Activated CD8-positive, alpha-beta T cell treated with anti-CD3 and anti-CD28 coated beads for 36 hours (primary cell): ENCODE measurements at regions not wholly inside any gene's neighbourhood (a gene's known extent, or its start where the extent isn't known, plus 50 kb on each side); places are given as distances from the start of the nearest gene placed in this dataset.

Source experiments
- ATAC-seq: fragments of 200-7000 bp; cut with Tn5 transposase; one replicate; pipeline ENCODE4 v1.10.0; 2021; ENCODE audit warnings: mild to moderate bottlenecking, moderate library complexity
- CTCF ChIA-PET: fragments of 350-600 bp; sonication (Branson Sonifier 250); formaldehyde crosslinking; loops from one replicate; lab custom pipeline; 2021; ENCODE audit warnings: antibody characterized with exemption; lab: Charles Lee
- POLR2A ChIA-PET: fragments of 350-600 bp; sonication (Branson Sonifier 250); formaldehyde crosslinking; loops from one replicate; lab custom pipeline; 2021; ENCODE audit warnings: antibody characterized with exemption; lab: Charles Lee
- DNase-seq: peaks from one replicate; pipeline ENCODE4 v3.0.0-alpha.2; 2020
- H3K27ac Mint-ChIP-seq: one replicate; pipeline ENCODE4 v1.8.0; 2021; ENCODE audit warnings: mild to moderate bottlenecking, mixed read lengths
- H3K27me3 Mint-ChIP-seq: one replicate; pipeline ENCODE4 v1.8.0; 2021; ENCODE audit warnings: mixed read lengths
- H3K36me3 Mint-ChIP-seq: one replicate; pipeline ENCODE4 v1.8.0; 2021; ENCODE audit warnings: low read depth, mixed read lengths
- H3K4me1 Mint-ChIP-seq: one replicate; pipeline ENCODE4 v1.8.0; 2021; ENCODE audit warnings: low read depth, mixed read lengths
- H3K4me3 Mint-ChIP-seq: one replicate; pipeline ENCODE4 v1.8.0; 2021; ENCODE audit warnings: mild to moderate bottlenecking, moderate library complexity, mixed read lengths
- H3K9me3 Mint-ChIP-seq: one replicate; pipeline ENCODE4 v1.8.0; 2021; ENCODE audit warnings: mixed read lengths
- CTCF ChIP-seq: fragments of 200-600 bp; IDR thresholded peaks from one replicate; pipeline ENCODE4 v1.8.0; 2022; ENCODE audit warnings: antibody characterized with exemption, mild to moderate bottlenecking
- intact Hi-C: fragments of 100-400 bp; cut with micrococcal nuclease; formaldehyde crosslinking; loops from one replicate; pipeline ENCODE4 v1.10.0; 2022

- Mint-ChIP-seq H3K4me1 (no peaks in the 10 kb centered on the region), H3K36me3 (no peaks in the 10 kb centered on the region), H3K9me3 (no peaks in the 10 kb centered on the region), H3K27ac (no peak overlapping the region), H3K27me3 (peaks cover 2% of the 10 kb centered on the region), H3K4me3 (no peak overlapping the region)
- intact Hi-C loops = no loop called here
- CTCF ChIA-PET = no interaction called here
- POLR2A ChIA-PET = no interaction called here
- ATAC-seq (no peak), DNase-seq (no peak)
- no peak for TF ChIP-seq CTCF
These were observed 257.0 kb upstream of the C11orf87 start for GRCh38 chr11:109165035-109165434.

GRCh38 chr11:109166441-109166840, 255.5 kb upstream of the C11orf87 start:
- peaks cover 2% of the 10 kb centered on the region for H3K27me3 Mint-ChIP-seq
- H3K36me3 Mint-ChIP-seq = no peaks in the 10 kb centered on the region
- no peak for DNase-seq
- no peak overlapping the region for H3K4me3 Mint-ChIP-seq
- intact Hi-C loops = no loop called here
- POLR2A ChIA-PET = no interaction called here
- ATAC-seq = no peak
- CTCF ChIA-PET = no interaction called here
- H3K27ac Mint-ChIP-seq = no peak overlapping the region
- H3K9me3 Mint-ChIP-seq = no peaks in the 10 kb centered on the region
- no peak for TF ChIP-seq CTCF
- H3K4me1 Mint-ChIP-seq = no peaks in the 10 kb centered on the region

- CTCF ChIA-PET = no interaction called here
- no peak for DNase-seq
- Mint-ChIP-seq H3K4me3 (no peak overlapping the region), H3K4me1 (no peaks in the 10 kb centered on the region), H3K9me3 (no peaks in the 10 kb centered on the region), H3K27ac (no peak overlapping the region), H3K27me3 (peaks cover 2% of the 10 kb centered on the region), H3K36me3 (no peaks in the 10 kb centered on the region)
- intact Hi-C loops = no loop called here
- POLR2A ChIA-PET = no interaction called here
- no peak for ATAC-seq
- no peak for TF ChIP-seq CTCF
These were observed 248.5 kb upstream of the C11orf87 start for GRCh38 chr11:109173504-109173903.

GRCh38 chr11:109184376-109184775, 237.6 kb upstream of the C11orf87 start:
- DNase-seq (no peak), ATAC-seq (no peak)
- CTCF ChIA-PET = no interaction called here
- Mint-ChIP-seq H3K9me3 (peaks cover 4% of the 10 kb centered on the region), H3K4me3 (no peak overlapping the region), H3K27me3 (no peaks in the 10 kb centered on the region), H3K36me3 (no peaks in the 10 kb centered on the region), H3K27ac (no peak overlapping the region), H3K4me1 (no peaks in the 10 kb centered on the region)
- POLR2A ChIA-PET = no interaction called here
- intact Hi-C loops = no loop called here
- no peak for TF ChIP-seq CTCF

- TF ChIP-seq CTCF = no peak
- ATAC-seq = no peak
- Mint-ChIP-seq H3K4me1 (no peaks in the 10 kb centered on the region), H3K27ac (no peak overlapping the region), H3K27me3 (no peaks in the 10 kb centered on the region), H3K9me3 (peaks cover 13% of the 10 kb centered on the region), H3K36me3 (no peaks in the 10 kb centered on the region), H3K4me3 (no peak overlapping the region)
- intact Hi-C loops = no loop called here
- no peak for DNase-seq
- ChIA-PET CTCF (no interaction called here), POLR2A (no interaction called here)
These were observed 229.1 kb upstream of the C11orf87 start for GRCh38 chr11:109192864-109193263.
